GM19395 (cell line): ENCODE measurements at regions not wholly inside any gene's neighbourhood (a gene's known extent, or its start where the extent isn't known, plus 50 kb on each side); places are given as distances from the start of the nearest gene placed in this dataset.
"Not testable (repeated sequence)": the region's sequence is repeated elsewhere in the genome, so short reads cannot be mapped to it uniquely, and the experiment has no call there.

ENCODE experiments used
- ATAC-seq: cut with Tn5 transposase; IDR thresholded peaks from one replicate; pipeline ENCODE4 v1.9.1; 2021; ENCODE audit warnings: mild to moderate bottlenecking, moderate library complexity; ENCODE audit not compliant: unreplicated experiment

- no peak for ATAC-seq
These were observed 435.2 kb upstream of the MIR17HG start for GRCh38 chr13:90912247-90912646.

GRCh38 chr13:90918536-90918935, 429.0 kb upstream of the MIR17HG start:
- no peak for ATAC-seq

DNA sequence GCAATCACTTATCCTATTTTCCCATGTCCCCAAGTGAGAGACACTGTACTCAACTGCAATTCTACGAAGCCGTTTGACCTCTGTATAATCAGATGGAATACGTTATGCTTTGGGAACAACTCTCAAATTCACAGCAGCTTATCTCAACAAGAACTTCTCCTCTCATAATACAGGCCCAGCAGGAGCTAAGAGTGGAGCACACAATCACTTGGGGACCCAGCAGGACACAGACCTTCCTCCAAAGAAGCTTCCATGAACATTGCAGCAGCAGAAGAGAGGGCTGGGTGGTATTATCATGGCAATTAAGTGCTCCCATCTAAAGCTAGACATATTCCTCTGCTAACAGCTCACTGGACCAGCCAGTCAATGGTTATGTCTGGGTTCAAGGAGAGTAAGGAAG, 428.3 kb upstream of the MIR17HG start:
- no peak for ATAC-seq

- ATAC-seq = no peak
These were observed 421.0 kb upstream of the MIR17HG start for GRCh38 chr13:90926459-90926858.

GRCh38 chr13:90928109-90928508, 419.4 kb upstream of the MIR17HG start:
- ATAC-seq = no peak

DNA sequence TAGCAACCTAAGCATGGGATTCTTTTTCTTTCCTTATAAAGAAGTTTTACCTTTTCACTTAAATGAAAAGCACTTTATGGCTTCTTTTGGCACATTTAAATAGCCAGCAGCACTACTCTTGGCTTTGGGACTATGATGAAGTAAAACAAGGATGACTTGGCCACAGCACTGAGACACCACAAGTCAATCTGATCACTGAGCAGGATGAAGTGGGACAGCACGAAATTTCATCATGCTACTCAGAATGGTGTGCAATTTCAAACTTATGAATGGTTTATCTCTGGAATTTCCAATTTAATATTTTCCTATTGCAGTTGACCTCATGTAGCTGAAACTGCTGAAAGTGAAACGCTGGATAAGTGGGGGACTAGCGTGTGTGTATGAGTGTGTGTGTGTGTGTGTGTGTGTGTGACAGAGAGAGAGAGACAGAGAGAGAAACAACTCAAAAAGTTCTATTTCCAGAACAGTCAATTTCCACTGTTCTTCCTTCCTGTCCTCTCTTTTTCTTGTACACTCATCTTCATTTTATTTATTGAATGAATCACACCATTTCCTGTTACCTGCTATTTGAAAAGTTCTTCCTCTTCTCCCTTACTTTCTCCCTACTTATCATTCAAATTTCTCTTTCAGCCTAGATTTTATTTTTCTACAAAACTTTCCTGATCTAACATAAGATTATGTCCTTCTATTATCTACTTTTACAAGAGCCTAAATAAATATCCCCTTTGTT, 414.2 kb upstream of the MIR17HG start:
- no peak for ATAC-seq

DNA sequence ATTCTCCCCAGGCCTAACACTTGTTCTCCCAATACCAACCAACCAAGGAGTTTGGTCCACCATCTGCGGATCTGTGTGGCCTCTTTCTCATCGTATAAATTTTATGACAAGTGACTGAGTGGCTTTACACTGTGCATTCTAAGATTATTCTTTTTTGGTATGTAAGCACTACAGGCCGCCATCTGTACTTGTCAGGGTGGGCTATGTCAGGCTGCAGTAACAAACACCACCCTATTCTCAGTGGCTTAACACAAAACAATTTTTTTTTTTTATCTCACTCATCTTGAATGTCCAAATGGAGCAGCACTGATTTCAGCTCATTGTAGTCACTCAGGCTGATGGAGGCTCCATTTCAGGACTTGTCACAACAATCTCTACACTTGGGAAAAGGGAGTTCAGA, 412.7 kb upstream of the MIR17HG start:
- no peak for ATAC-seq

- ATAC-seq = no peak
These were observed 408.6 kb upstream of the MIR17HG start for GRCh38 chr13:90938848-90939247.

DNA sequence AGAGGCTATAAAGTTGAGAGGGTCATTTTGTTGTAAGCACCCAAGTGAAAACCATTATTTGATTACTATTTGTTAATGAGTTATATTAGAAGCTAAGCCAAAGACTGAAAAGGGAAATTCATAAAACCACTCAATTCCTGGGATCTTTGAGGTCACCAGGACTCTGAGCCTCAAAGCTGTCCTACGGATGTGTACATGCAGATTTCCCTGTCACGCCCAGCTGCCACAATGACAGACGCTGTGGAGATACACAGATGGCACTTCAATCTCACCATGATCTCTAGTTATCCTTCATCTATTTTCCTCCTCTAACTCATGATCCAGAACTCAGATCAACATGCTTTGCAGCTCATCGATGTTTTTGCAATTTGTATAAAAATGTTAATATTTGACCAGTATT, 403.5 kb upstream of the MIR17HG start:
- no peak for ATAC-seq

DNA sequence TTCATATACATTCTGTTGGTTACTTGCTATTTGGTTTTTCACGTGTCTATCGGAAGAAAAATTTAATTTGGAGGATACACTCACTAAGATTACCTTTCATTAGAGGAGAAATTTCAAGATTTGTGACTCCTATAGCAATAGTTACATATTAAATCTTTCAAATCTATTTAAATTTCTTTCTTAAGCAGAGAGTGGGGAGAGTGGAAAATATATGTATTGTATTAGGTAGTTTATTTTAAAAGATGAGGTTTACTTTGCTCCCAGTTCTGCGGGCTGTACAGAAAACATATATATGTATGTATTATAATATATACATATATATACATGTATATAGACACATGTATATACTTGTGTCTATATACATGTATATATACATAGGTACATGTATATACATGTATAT, 402.3 kb upstream of the MIR17HG start:
- ATAC-seq = not testable (repeated sequence)

GRCh38 chr13:90946125-90946524, 401.4 kb upstream of the MIR17HG start:
- not testable (repeated sequence) for ATAC-seq

- no peak for ATAC-seq
These were observed 399.5 kb upstream of the MIR17HG start for GRCh38 chr13:90947976-90948375.

DNA sequence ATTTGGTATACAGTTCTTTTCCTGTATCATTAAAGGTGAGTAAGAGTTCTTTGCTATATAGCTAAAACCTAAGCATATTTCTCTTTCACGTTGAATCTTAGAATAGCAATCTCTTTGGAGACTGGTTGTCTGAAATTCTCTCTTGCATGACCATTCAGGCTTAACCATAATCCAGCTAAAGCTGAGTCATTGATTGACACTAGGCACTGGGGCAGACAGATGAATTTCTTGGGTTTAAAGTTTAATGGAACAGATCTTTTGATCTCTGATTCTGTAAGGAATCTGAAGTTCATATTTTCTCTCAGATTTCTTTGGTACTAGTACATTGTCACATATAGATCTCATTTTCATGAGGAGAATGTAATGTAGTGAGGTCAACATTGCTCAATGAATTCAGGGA, 397.3 kb upstream of the MIR17HG start:
- no peak for ATAC-seq

DNA sequence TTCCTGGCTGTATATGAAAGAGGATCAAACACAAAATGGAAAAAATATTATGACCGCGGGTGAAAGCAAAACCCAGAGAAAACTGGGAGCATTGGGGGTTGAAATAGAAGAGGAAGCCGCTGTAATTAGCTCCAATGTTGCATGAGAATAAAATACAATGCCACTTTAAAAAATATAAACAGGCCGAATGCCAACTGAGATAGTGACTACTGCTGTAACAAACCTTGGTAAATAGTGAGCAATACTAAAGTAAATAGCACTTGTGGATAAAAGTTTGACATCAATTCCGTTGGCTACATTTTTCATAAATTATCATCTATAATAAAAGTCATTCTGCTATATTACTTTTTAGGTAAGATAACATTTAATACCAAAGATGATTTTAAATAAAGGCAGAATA, 395.8 kb upstream of the MIR17HG start:
- no peak for ATAC-seq

GRCh38 chr13:90952326-90952725, 395.2 kb upstream of the MIR17HG start:
- ATAC-seq = no peak

DNA sequence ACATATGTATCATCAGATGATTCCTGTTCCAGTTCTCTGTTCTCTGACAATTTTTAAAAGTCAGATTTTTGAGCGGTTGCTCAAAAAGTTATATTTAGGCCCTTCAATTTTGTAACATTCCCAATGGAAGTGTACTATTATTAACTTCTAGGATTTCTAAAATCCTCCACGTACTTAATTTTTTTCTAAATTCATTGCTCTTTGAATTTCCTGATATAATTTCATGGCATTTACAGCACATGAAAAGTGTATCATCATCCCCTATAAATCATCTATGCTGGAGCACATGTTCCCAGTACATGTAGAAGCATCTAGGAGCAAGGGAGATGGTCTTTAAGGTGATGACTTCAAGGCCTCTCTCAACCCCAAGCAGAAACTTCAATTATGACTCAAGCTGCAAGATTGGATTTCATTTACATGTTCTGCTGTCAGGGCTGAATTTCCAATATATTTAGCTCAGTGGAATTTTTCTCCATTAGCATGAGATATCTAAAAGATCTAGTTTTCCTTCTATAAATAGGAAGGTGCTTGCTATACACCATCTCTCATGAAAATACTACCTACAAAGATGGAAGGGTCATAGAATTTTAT, 392.8 kb upstream of the MIR17HG start:
- no peak for ATAC-seq

- ATAC-seq = no peak
These were observed 391.5 kb upstream of the MIR17HG start for GRCh38 chr13:90956031-90956430.

GRCh38 chr13:90958866-90959265, 388.6 kb upstream of the MIR17HG start:
- ATAC-seq = no peak

DNA sequence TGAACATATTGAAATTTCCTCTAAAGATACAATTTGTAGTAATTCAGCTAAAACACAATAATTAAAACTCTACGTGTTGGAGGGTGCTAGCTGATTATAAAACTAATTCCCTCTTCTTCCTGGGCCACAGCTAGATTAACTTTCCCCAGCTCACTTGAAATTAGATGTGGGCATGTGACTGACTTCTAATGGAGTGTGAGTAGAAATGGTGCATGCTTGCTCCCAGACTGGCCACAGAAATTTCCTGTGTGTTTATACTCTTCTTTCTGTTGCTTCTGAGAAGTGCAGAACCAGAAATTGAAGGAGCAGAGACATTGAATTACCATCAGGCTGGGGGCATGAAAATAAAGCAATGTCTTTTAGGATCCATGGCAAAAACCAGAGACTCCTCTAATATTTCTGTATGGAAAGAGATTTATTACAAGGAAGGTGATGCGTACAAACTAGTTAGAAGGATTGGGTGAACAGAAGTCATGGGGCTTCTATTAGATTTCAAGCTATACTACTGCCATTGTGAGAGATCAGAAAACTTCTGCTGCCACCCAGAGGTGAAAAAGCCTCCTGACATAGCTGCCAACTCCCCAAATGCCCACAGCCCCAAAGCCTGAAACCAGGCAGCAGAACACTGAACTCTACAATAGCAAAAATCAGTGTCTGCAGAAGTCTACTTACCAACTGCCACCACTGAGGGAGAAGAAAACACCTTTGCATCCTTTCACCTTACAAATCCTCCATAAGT, 379.2 kb upstream of the MIR17HG start:
- ATAC-seq = no peak

DNA sequence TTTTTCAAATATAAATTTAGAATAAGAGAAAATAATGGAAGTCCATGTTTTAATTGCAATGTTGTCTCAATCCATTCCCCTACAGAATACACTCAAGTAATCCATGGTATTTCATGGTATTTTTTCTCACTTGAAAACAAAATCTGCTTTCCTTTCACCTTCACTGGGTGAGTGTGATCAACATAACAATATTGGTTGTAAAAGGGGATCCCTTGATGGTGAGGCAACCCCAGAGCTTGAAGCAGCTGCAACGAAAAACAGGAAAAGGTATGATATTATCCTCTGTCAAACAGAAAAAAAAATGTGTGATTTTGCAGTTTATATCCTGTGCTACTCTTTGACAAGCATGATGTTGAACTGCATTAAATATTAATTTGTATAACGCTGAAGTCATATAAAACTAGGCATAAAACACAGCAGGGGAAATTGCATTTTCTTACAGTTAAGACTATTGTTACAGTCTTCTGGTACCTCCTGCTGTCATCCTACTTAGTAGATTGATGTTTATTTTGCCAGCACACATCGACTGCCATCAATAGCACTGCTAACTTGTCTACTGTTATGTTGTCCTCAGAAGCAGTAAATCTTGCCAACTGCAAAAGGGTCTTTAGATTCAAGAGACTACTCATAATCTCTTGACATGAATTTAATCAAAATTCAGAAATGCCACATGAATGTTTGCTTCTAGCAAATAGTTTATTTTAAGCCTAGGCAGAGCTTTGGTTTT, 373.1 kb upstream of the MIR17HG start:
- ATAC-seq = no peak

- no peak for ATAC-seq
These were observed 368.4 kb upstream of the MIR17HG start for GRCh38 chr13:90979059-90979458.
